HCT116 (cell line): ENCODE measurements at regions not wholly inside any gene's neighbourhood (a gene's known extent, or its start where the extent isn't known, plus 50 kb on each side); places are given as distances from the start of the nearest gene placed in this dataset.

Experiments used
- ATAC-seq: fragments of 200-7000 bp; cut with Tn5 transposase; 2 replicates; pipeline ENCODE4 v1.9.1; 2020; ENCODE audit warnings: mild to moderate bottlenecking, moderate library complexity
- BruUV-seq: library from RNA; stranded (reverse); fragments of 400-500 nt; replicated peaks from 2 replicates; lab custom pipeline; 2021; lab: Mats Ljungman, UMichigan
- CTCF ChIA-PET: fragments of 300-600 bp; sonication (Branson Sonifier 250); formaldehyde crosslinking; loops from one replicate; lab custom pipeline; 2021; ENCODE audit warnings: antibody characterized with exemption; lab: Charles Lee
- POLR2A ChIA-PET: fragments of 300-600, 350-600 bp; sonication (Branson Sonifier 250); formaldehyde crosslinking; loops from one replicate; lab custom pipeline; 2021; ENCODE audit warnings: antibody characterized with exemption; lab: Charles Lee
- RAD21 ChIA-PET, 2 experiments: fragments of 300-600 bp; sonication (Branson Sonifier 250); formaldehyde crosslinking; loops; one replicate each; lab custom pipeline; 2023; ENCODE audit warnings: low total read pairs in 2 of 2; ENCODE audit not compliant: uncharacterized antibody in 2 of 2, unreplicated experiment in 2 of 2, low non-redundant PET in 1 of 2; lab: Charles Lee
- DNase-seq: peaks from one replicate; pipeline ENCODE4 v3.0.0-alpha.2; 2010; ENCODE audit warnings: low read depth, low spot score
- H2AFZ ChIP-seq: fragments of 200-600 bp; shearing (Covaris generic), sonication (generic); 2 replicates; pipeline ENCODE4 v1.6.1; 2017; ENCODE audit warnings: low read depth, mixed run types, mixed read lengths, antibody characterized with exemption, low read length; ENCODE audit not compliant: poor library complexity, severe bottlenecking
- H3K27ac ChIP-seq: 2 replicates; pipeline ENCODE4 v1.5.1; 2012; ENCODE audit warnings: low read depth, low read length
- H3K27me3 ChIP-seq: fragments of 200-600 bp; sonication (generic); 2 replicates; pipeline ENCODE4 v1.6.1; 2016; ENCODE audit warnings: mixed run types, low read length, mixed read lengths; ENCODE audit not compliant: insufficient read depth
- H3K36me3 ChIP-seq, 2 experiments: fragments of 200-500 bp in 1 of 2; fragments of 200-600 bp in 1 of 2; sonication (Bioruptor generic) in 1 of 2; sonication (generic) in 1 of 2; 2 replicates each; pipeline versions ENCODE4 v1.5.1 to v1.6.1; 2014 to 2016; ENCODE audit warnings: low read length in 2 of 2, inconsistent platforms in 1 of 2, mixed read lengths in 1 of 2, mixed run types in 1 of 2; ENCODE audit not compliant: insufficient read depth in 2 of 2, control insufficient read depth in 1 of 2
- H3K4me1 ChIP-seq, 2 experiments: fragments of 200-600 bp in 1 of 2; sonication (generic) in 1 of 2; 2 replicates each; pipeline versions ENCODE4 v1.5.1 to v1.6.1; 2012 to 2017; ENCODE audit warnings: low read length in 2 of 2, inconsistent platforms in 1 of 2, mild to moderate bottlenecking in 1 of 2, mixed read lengths in 1 of 2, mixed run types in 1 of 2, moderate library complexity in 1 of 2; ENCODE audit not compliant: insufficient read depth in 2 of 2, control insufficient read depth in 1 of 2
- H3K4me2 ChIP-seq: fragments of 200-600 bp; sonication (generic); 2 replicates; pipeline ENCODE4 v1.6.1; 2017; ENCODE audit warnings: mixed run types, low read length, mixed read lengths
- H3K4me3 ChIP-seq, 2 experiments: fragments of 200-600 bp in 1 of 2; sonication (generic) in 1 of 2; replicated peaks in 1 of 2; 2 replicates each; pipeline ENCODE4 v1.5.1; 2011 to 2016; ENCODE audit warnings: low read length in 2 of 2, control low read depth in 1 of 2, low read depth in 1 of 2, mild to moderate bottlenecking in 1 of 2, mixed read lengths in 1 of 2, mixed run types in 1 of 2
- H3K79me2 ChIP-seq: fragments of 200-600 bp; sonication (generic); 2 replicates; pipeline ENCODE4 v1.6.1; 2017; ENCODE audit warnings: mild to moderate bottlenecking, mixed run types, low read length, moderate library complexity, mixed read lengths; ENCODE audit not compliant: insufficient read depth
- H3K9ac ChIP-seq: fragments of 200-600 bp; sonication (generic); 2 replicates; pipeline ENCODE4 v1.6.1; 2016; ENCODE audit warnings: low read length, mixed read lengths
- H3K9me2 ChIP-seq: fragments of 200-600 bp; sonication (generic), shearing (Covaris generic); 2 replicates; pipeline ENCODE4 v1.6.1; 2017; ENCODE audit warnings: mixed run types, mild to moderate bottlenecking, moderate library complexity; ENCODE audit not compliant: insufficient read depth
- H3K9me3 ChIP-seq, 2 experiments: fragments of 200-500 bp in 1 of 2; fragments of 200-600 bp in 1 of 2; sonication (Bioruptor generic) in 1 of 2; sonication (generic) in 1 of 2; 2 replicates each; pipeline ENCODE4 v1.6.1; 2014 to 2017; ENCODE audit warnings: low read length in 2 of 2, mixed read lengths in 2 of 2, inconsistent platforms in 1 of 2, low read depth in 1 of 2, mild to moderate bottlenecking in 1 of 2, mixed run types in 1 of 2, moderate library complexity in 1 of 2; ENCODE audit not compliant: control insufficient read depth in 1 of 2, insufficient read depth in 1 of 2
- H4K20me1 ChIP-seq: fragments of 200-600 bp; sonication (generic), shearing (Covaris generic); 2 replicates; pipeline ENCODE4 v1.6.1; 2017; ENCODE audit warnings: mixed run types, mild to moderate bottlenecking, moderate library complexity; ENCODE audit not compliant: insufficient read depth
- CBX3 ChIP-seq: IDR thresholded peaks from 2 replicates; pipeline ENCODE4 v1.6.1; 2012; ENCODE audit warnings: low read depth
- ELF1 ChIP-seq: IDR thresholded peaks from 2 replicates; pipeline ENCODE4 v1.6.1; 2012; ENCODE audit warnings: low read depth, borderline replicate concordance
- EZH2phosphoT487 ChIP-seq: fragments of 200-600 bp; IDR thresholded peaks from 2 replicates; pipeline ENCODE4 v1.6.1; 2018; ENCODE audit warnings: antibody characterized with exemption, borderline replicate concordance
- POLR2A ChIP-seq: IDR thresholded peaks from 2 replicates; pipeline ENCODE4 v1.7.0; 2011; ENCODE audit warnings: borderline replicate concordance; ENCODE audit not compliant: insufficient read depth, insufficient read length; ENCODE audit errors: extremely low read depth
- RAD21 ChIP-seq: IDR thresholded peaks from 2 replicates; pipeline ENCODE4 v1.6.1; 2012; ENCODE audit warnings: low read depth, mild to moderate bottlenecking
- intact Hi-C: fragments of 100-400 bp; cut with micrococcal nuclease; formaldehyde crosslinking; loops from 2 replicates; pipeline ENCODE4 v1.10.0; 2022
- TF ChIP-seq, protein P1 (sequence below): IDR thresholded peaks from 2 replicates; pipeline ENCODE4 v1.6.1; 2011; ENCODE audit warnings: mild to moderate bottlenecking, low read length, moderate library complexity; ENCODE audit not compliant: insufficient replicate concordance; ENCODE audit errors: extremely low read depth

DNA sequence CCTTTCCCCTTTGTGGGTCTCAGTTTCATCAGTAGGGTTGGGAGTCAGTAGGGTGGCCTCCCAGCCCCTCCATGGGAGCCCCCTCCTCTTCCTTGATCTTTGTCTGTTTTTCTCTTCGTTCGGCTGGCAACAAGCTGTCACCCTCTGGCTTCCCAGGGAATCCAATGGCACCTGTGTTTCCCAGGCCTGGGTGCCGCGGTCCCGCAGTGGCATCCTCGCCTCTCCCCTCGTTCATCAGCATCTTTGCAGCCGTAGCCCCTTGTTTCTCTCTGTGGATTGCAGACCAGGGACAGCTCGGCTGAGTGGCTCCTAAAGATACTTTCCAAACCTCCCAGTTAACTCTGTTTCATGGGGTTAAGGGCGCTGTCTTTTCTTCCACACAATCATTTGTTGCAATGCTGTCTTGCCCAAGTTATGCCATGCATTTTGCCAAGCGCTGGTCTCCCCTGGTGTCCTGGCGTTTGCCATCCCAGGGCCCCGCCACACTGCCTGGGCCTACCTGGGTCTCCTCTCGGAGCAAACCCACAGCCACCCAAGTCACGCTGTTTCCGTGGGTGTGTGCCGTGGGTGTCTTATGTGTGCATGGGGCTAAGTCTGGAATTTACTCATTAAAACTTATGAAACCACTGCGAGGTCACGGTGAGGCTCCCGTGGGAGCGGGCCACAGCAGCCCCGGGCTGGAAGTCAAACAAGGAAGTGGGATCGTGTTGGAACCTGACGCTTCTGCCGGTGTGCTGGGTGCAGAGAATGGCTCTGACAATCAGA is 189.4 kb upstream of the SHH start:
- TF ChIP-seq, protein P1, sequence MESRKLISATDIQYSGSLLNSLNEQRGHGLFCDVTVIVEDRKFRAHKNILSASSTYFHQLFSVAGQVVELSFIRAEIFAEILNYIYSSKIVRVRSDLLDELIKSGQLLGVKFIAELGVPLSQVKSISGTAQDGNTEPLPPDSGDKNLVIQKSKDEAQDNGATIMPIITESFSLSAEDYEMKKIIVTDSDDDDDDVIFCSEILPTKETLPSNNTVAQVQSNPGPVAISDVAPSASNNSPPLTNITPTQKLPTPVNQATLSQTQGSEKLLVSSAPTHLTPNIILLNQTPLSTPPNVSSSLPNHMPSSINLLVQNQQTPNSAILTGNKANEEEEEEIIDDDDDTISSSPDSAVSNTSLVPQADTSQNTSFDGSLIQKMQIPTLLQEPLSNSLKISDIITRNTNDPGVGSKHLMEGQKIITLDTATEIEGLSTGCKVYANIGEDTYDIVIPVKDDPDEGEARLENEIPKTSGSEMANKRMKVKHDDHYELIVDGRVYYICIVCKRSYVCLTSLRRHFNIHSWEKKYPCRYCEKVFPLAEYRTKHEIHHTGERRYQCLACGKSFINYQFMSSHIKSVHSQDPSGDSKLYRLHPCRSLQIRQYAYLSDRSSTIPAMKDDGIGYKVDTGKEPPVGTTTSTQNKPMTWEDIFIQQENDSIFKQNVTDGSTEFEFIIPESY: no peak
- no peak for TF ChIP-seq EZH2phosphoT487
- no peak for TF ChIP-seq CBX3
- no peak for TF ChIP-seq POLR2A
- TF ChIP-seq ELF1: no peak
- no peak for TF ChIP-seq RAD21
- Histone ChIP-seq H3K4me2 (no peak overlapping the region), H3K27ac (no peak overlapping the region), H4K20me1 (no peaks in the 10 kb centered on the region), H3K27me3 (no peaks in the 10 kb centered on the region), H3K36me3 (no peaks in the 10 kb centered on the region), H3K4me3 (no peak overlapping the region), H2AFZ (no peak overlapping the region), H3K79me2 (no peaks in the 10 kb centered on the region), H3K9me2 (no peaks in the 10 kb centered on the region), H3K4me1 (no peaks in the 10 kb centered on the region), H3K9ac (no peak overlapping the region), H3K9me3 (no peaks in the 10 kb centered on the region)
- ChIA-PET CTCF (no interaction called here), RAD21 (no interaction called here), POLR2A (no interaction called here)
- intact Hi-C loops: no loop called here
- BruUV-seq: no TSS peak
- ATAC-seq (no peak), DNase-seq (no peak)
